ENCODE measurements at regions not wholly inside any gene's neighbourhood (a gene's known extent, or its start where the extent isn't known, plus 50 kb on each side); places are given as distances from the start of the nearest gene placed in this dataset.

DNA sequence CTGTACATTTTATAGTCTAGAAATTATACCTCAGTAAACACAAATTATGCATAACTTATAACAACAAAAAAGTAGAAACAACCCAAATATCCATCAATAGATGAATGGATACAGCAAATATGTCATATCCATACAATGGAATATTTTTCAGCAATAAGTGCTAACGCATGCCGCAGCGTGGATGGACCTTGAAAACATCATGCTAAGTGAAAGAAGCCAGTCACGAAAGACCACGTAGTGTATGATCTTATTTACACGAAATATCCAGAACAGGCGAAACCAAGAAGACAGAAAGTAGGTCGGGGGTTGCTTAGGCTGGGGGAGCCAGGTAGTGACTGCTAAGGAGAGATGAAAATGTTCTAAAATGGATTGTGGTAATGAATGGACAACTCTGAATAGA, 167.1 kb upstream of the MYCN start:
- H3K9me3 ChIP-seq (ENCODE audit: insufficient read depth, low read length): no peaks in the 10 kb centered on the region
- no peaks in the 10 kb centered on the region for H3K79me2 ChIP-seq (ENCODE audit: low read length)
- no peaks in the 10 kb centered on the region for H3K4me1 ChIP-seq (ENCODE audit: low read length)
- H3K27ac ChIP-seq (ENCODE audit: low read length): no peak overlapping the region
- H4K20me1 ChIP-seq (ENCODE audit: insufficient read depth, low read length): no peaks in the 10 kb centered on the region
- H2AFZ ChIP-seq (ENCODE audit: low read depth, low read length): no peak overlapping the region
- TF ChIP-seq EZH2phosphoT487 (IDR thresholded peaks at IDR 0.05; ENCODE audit: low read depth): no peak
- TF ChIP-seq, protein P1, sequence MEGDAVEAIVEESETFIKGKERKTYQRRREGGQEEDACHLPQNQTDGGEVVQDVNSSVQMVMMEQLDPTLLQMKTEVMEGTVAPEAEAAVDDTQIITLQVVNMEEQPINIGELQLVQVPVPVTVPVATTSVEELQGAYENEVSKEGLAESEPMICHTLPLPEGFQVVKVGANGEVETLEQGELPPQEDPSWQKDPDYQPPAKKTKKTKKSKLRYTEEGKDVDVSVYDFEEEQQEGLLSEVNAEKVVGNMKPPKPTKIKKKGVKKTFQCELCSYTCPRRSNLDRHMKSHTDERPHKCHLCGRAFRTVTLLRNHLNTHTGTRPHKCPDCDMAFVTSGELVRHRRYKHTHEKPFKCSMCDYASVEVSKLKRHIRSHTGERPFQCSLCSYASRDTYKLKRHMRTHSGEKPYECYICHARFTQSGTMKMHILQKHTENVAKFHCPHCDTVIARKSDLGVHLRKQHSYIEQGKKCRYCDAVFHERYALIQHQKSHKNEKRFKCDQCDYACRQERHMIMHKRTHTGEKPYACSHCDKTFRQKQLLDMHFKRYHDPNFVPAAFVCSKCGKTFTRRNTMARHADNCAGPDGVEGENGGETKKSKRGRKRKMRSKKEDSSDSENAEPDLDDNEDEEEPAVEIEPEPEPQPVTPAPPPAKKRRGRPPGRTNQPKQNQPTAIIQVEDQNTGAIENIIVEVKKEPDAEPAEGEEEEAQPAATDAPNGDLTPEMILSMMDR (IDR thresholded peaks at IDR 0.05; ENCODE audit: low read depth, low read length): no peak
- H3K9ac ChIP-seq (ENCODE audit: low read length): no peak overlapping the region
- no peak overlapping the region for H3K4me3 ChIP-seq (ENCODE audit: low read length)
- H3K36me3 ChIP-seq (replicated peaks; ENCODE audit: low read depth, low read length): no peaks in the 10 kb centered on the region
- no peak overlapping the region for H3K4me2 ChIP-seq (ENCODE audit: low read length)
- H3K27me3 ChIP-seq (ENCODE audit: low read depth, low read length): peaks cover 13% of the 10 kb centered on the region

DNA sequence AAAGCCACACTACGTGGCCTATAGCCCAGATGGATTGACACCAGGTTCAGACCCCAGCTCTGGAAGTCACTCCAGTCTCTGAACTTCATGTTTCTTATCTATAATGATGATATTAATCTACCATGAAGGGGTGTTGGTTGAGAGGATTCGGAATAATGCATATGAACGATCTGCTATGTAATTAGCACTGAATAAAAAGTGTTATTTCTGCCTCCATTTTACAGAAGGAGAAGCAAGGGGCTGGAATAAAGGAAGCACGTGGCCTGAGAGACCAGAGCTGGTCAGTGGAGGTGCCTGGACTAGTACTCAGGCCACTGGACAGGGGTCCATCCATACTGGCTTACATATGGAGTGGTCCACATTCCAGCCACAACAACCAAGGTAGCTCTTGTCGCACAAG, 166.5 kb upstream of the MYCN start:
- peaks cover 13% of the 10 kb centered on the region for H3K27me3 ChIP-seq (ENCODE audit: low read depth, low read length)
- no peak for TF ChIP-seq EZH2phosphoT487 (IDR thresholded peaks at IDR 0.05; ENCODE audit: low read depth)
- TF ChIP-seq, protein P1 (IDR thresholded peaks at IDR 0.05; ENCODE audit: low read depth, low read length): no peak

DNA sequence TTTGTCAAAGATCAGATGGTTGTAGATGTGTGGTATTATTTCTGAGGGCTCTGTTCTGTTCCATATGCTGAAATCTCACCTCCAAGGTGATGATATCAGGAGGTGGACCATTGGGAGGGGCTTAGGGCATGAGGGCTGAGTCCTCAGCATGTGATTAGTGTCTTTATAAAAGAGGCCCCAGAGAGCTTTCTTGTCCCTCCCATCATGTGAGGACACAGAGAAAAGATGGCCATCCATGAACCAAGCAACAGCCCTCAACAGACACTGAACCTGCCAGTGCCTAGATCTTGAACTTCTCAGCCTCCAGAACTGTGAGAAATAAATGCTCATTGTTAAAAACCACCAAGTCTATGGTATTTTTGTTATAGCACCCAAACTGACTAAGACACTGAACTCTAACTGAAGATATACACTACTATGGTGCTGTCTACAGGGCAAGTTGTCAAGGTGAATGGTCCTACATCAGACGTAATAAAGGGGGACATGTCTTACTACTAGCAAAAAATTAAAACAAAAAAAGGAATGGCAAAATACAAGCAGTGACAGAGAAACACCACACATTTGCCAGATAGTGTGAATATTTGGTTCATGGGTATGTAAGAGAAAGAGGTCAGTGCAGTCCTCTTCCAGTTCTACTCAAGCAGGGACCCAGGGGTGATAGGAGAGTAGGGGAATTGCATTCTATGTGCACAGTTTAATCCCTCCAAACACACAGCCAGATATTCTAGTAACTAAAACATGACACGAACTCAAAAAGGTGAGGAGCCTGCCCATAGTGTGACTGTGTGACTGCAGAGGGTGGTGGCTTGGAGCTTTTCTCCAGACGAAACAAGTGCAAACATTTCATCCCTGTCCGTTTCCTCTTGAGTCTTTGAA, 164.4 kb upstream of the MYCN start:
- H3K36me3 ChIP-seq (replicated peaks; ENCODE audit: low read depth, low read length): no peaks in the 10 kb centered on the region
- H3K4me2 ChIP-seq (ENCODE audit: low read length): no peak overlapping the region
- H3K9me3 ChIP-seq (ENCODE audit: insufficient read depth, low read length): no peaks in the 10 kb centered on the region
- H3K27me3 ChIP-seq (ENCODE audit: low read depth, low read length): peaks cover 13% of the 10 kb centered on the region
- H3K4me3 ChIP-seq (ENCODE audit: low read length): no peak overlapping the region
- H3K4me1 ChIP-seq (ENCODE audit: low read length): no peaks in the 10 kb centered on the region
- H3K79me2 ChIP-seq (ENCODE audit: low read length): no peaks in the 10 kb centered on the region
- H2AFZ ChIP-seq (ENCODE audit: low read depth, low read length): no peak overlapping the region
- TF ChIP-seq, protein P1 (IDR thresholded peaks at IDR 0.05; ENCODE audit: low read depth, low read length): no peak
- TF ChIP-seq EZH2phosphoT487 (IDR thresholded peaks at IDR 0.05; ENCODE audit: low read depth): no peak
- no peak overlapping the region for H3K9ac ChIP-seq (ENCODE audit: low read length)
- H3K27ac ChIP-seq (ENCODE audit: low read length): no peak overlapping the region
- H4K20me1 ChIP-seq (ENCODE audit: insufficient read depth, low read length): no peaks in the 10 kb centered on the region

More for the DNA sequence above, 166.5 kb upstream of the MYCN start:
- Histone ChIP-seq H2AFZ (ENCODE audit: low read depth, low read length) (no peak overlapping the region), H3K9me3 (ENCODE audit: insufficient read depth, low read length) (no peaks in the 10 kb centered on the region), H4K20me1 (ENCODE audit: insufficient read depth, low read length) (no peaks in the 10 kb centered on the region), H3K27ac (ENCODE audit: low read length) (no peak overlapping the region), H3K9ac (ENCODE audit: low read length) (no peak overlapping the region), H3K4me1 (ENCODE audit: low read length) (no peaks in the 10 kb centered on the region), H3K36me3 (replicated peaks; ENCODE audit: low read depth, low read length) (no peaks in the 10 kb centered on the region), H3K4me3 (ENCODE audit: low read length) (no peak overlapping the region), H3K4me2 (ENCODE audit: low read length) (no peak overlapping the region), H3K79me2 (ENCODE audit: low read length) (no peaks in the 10 kb centered on the region)

DNA sequence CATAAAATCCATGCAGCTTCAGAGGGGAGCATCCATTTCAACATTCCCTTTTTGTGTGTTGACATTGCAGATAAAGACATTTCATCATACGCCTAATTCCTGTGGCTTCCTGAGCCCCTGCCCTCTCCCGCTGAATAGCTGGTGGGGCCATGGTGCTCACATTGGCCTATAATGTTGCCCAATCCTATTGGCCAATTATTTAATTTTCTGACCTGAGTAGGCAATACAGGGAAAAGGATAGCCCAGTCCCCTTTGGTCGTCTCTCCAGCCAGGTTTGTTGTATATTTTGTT, 163.8 kb upstream of the MYCN start:
- Histone ChIP-seq H3K36me3 (replicated peaks; ENCODE audit: low read depth, low read length) (no peaks in the 10 kb centered on the region), H3K27ac (ENCODE audit: low read length) (no peak overlapping the region), H4K20me1 (ENCODE audit: insufficient read depth, low read length) (no peaks in the 10 kb centered on the region), H3K9ac (ENCODE audit: low read length) (no peak overlapping the region), H3K27me3 (ENCODE audit: low read depth, low read length) (peaks cover 13% of the 10 kb centered on the region), H3K4me1 (ENCODE audit: low read length) (no peaks in the 10 kb centered on the region), H3K4me2 (ENCODE audit: low read length) (no peak overlapping the region), H2AFZ (ENCODE audit: low read depth, low read length) (no peak overlapping the region), H3K79me2 (ENCODE audit: low read length) (no peaks in the 10 kb centered on the region), H3K9me3 (ENCODE audit: insufficient read depth, low read length) (no peaks in the 10 kb centered on the region), H3K4me3 (ENCODE audit: low read length) (no peak overlapping the region)
- no peak for TF ChIP-seq EZH2phosphoT487 (IDR thresholded peaks at IDR 0.05; ENCODE audit: low read depth)
- TF ChIP-seq, protein P1 (IDR thresholded peaks at IDR 0.05; ENCODE audit: low read depth, low read length): no peak

All from OCI-LY3 (cell line).